NCI-H345 treated with DMSO at 0.1 percent for 48 hours (cell line): ENCODE measurements at regions not wholly inside any gene's neighbourhood (a gene's known extent, or its start where the extent isn't known, plus 50 kb on each side); places are given as distances from the start of the nearest gene placed in this dataset.
A peak's percentile ranks its signal among the peaks of the same experiment; 100 is the strongest.

Experiments
- DNase-seq: peaks from one replicate; lab custom pipeline; 2025; ENCODE audit not compliant: unreplicated experiment; lab: John Stamatoyannopoulos, UW

DNA sequence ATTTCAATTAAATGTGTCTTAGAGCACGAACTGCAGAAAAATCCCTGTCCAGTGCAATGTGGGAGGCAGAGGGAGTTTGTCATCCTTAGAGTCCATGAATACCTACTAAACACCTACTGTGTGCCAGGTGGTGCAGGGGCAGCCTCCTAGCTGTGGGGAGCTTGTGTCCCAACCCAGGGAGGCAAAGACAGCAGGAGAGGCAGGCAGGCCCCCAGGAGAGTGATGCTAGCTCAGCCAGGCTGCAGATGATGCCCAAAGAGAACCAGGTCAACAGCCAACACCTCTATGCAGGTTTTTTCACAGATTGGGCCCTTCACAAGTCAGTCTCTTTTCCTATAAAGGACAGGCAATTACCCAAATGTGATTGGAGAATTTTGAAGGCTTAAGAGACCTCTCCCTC is 108.2 kb upstream of the UQCRFS1 start:
- no peak for DNase-seq

- DNase-seq, result no peak
Observed at GRCh38 chr19:29323021-29323430, 110.1 kb upstream of the UQCRFS1 start.

- DNase-seq, result no peak
Observed at GRCh38 chr19:29323440-29324290, 110.7 kb upstream of the UQCRFS1 start.

DNA sequence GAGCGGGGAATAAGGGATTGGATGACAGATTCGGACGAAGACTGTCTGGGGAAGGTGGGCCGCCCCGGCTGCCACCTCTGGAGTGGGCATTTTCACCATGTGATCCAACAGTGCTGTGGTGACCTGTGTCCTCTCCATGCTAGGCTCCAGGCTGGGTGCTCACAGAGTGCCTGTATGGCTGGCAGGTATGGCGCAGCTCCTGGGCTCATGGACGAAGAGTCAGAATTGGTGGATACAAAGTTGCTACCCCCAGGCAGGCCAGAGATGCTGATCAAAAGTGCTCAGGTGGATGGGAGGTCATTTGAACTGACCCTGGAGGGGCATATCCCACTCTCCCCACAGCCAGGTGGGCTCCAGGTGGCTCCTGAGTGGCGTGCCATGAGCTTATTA is 111.3 kb upstream of the UQCRFS1 start:
- no peak for DNase-seq

DNA sequence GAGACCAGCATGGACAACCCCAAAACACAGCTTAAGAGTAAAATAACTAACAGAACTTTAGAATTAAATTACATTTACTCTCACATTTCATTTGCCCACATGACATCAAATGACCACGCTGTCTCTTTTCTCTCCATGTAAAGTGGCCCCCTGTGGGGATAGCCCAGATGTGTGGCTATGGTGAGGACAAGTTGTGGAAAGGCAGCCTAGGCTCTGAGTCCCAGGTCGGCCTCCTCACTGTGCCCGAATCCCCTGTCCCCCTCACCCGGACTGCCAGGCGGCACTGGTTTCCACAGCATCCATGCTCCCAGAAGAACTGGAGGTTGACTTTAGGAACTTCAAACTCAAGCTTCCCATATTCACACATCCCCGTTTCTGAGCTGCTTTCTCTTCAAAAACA is 111.8 kb upstream of the UQCRFS1 start:
- no peak for DNase-seq

- DNase-seq, result no peak
Observed at GRCh38 chr19:29325241-29325975, 112.5 kb upstream of the UQCRFS1 start.

DNA sequence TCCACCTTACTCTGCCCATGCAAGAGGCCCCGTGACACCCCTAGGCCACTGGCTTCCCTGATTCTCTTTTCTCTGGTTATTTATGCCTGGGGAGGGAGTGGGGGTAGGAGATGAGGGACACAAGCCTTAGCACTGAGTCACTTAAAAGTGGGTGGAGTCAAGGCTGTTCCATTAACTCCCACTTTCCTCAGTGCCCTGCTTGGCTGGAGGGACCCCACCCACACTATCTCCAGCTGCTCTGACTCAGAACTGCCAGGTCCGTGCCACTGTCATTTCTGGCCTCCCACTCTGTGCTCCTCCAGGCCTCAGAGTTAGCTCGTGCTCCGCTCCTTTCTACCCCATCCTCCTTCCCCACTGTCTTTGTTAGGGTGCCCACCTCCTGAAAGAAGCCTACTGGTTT is 113.4 kb upstream of the UQCRFS1 start:
- DNase-seq, result no peak

DNA sequence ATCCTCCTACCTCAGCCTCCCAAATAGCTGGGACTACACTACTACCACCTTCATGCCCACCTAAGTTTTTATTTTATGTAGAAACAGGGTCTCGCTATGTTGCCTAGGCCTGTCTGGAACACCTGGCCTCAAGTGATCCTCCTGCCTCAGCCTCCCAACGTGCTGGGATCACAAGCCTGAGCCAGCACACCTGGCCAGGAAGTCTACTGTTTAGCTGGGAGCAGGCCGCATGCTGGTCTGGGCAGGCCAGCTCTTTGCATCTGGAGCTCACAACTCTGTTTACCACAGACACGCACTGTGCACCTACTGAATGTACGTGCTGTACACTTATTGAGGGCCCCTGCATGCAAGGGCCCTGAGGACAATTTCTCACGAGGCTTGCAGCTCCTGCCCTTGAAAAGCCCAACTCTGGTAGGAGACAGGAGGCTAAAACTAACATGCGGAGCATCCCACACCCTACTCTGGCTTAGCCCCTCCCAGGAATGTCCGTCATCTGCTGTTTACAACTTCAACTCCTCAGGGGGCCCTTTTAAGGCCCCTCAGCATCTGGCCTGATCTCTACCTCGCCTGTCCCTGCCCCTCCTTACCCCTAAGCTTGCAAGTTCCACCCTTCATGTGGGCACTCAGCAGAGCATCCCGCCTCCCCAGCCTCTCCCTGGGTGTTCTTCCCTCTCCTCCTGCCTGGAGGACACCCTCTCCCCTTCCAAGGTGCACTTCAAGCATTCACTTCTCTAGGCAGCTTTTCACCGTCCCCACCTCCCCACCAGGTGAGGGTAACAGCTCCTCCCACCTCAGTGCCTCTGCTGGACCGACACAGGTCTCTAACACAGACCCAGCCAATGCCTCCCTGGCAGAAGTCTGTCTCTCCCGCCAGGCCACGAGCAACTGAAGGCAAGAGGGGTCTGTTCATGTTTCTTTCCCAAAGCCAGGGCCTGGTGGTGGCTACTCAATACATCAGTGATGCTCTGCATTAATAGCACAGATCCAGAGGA is 114.2 kb upstream of the UQCRFS1 start:
- peak; percentile 99 for DNase-seq

GRCh38 chr19:29328586-29328985 is 115.6 kb upstream of the UQCRFS1 start:
- DNase-seq, result no peak

GRCh38 chr19:29329460-29330134 is 116.6 kb upstream of the UQCRFS1 start:
- DNase-seq, result no peak

GRCh38 chr19:29336425-29336824 is 123.5 kb upstream of the UQCRFS1 start:
- DNase-seq, result no peak

DNA sequence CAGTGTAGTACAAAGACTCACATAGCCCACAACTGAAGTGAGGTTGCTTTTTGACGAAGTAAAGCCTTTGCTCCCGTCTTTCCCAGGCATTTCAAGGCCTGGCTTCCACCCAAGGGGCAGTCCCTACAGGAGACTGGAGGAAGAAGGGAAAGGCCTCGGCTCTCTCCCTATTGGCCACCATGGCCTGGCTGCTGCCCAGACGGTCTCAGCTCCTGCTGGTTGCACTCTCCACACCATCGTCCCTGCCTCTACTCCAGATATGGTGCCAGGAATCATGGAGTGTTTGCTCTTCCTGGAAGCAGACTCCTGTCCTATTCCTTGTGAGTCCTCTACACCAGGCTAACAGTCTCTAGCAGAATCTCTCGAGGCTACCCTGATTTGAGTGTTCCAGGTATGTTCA is 124.1 kb upstream of the UQCRFS1 start:
- no peak for DNase-seq

GRCh38 chr19:29338480-29338879 is 125.5 kb upstream of the UQCRFS1 start:
- no peak for DNase-seq

- DNase-seq, result no peak
Observed at GRCh38 chr19:29342721-29343120, 129.8 kb upstream of the UQCRFS1 start.

DNA sequence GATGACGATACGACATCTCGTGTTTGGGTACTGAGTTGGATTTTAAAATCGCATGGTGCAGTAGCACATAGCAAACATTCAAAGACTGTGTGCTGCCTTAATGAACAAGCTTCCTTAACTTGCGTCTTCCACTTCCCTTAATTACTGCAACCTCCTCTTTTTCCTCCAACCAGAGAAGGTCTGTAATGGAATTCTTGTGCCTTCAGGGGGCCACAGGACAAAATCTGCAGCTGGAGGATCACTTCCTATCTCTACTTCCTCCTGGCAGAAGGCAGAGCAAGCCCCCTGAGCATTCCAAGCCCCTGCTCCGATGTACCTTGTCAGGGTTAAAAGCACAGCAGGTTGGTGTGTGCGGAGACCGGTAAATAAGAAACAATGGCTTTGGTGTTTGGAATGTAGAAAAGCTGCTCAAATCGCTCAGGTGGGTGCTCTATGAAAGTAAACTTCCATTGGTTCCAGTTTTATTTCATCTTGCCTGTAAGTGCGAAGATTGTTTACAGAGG is 151.3 kb upstream of the UQCRFS1 start:
- DNase-seq, result no peak

DNA sequence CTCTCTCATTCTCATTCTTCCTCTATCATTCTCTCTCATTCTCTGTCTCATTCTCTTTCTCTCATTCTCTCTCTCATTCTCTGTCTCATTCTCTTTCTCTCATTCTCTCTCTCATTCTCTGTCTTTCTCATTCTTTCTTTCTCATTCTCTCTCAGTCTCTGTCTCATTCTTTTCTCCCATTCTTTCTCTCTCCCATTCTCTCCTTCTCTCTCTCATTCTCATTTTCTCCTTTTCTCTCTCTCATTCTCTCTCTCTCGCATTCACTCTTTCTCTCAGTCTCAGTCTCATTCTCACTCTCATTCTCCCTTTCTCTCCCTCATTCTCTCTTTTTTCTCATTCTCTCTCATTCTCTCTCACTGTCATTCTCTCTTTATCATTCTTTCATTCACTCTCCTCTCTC is 152.0 kb upstream of the UQCRFS1 start:
- DNase-seq, result no peak

DNA sequence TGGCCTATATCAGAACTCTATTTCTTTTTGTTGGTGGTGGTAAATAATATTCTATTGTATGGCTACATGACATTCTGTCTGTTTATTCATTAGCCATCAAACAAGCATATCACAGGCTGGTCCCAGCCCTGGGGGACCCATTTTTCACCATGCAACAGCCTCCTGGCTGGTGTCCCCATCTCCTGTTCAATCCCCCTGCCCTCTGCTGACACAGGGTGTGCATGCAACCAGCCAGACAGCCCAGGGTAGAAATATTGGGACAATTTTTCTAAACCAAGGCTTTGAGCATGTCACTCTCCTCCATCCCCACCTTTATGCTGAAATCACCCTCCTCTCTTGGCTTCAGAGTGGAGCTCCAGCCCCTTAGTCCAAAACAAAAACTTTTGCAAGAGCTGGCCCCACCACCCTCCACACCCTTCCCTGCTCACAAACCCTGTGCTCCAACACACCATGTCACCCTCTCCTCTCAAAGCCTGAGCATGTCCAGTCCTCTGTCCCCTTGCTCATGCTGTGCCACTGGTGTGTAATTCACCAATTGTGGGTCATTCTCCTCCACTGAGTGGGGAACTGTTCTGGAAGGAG is 153.0 kb upstream of the UQCRFS1 start:
- DNase-seq, result no peak

DNA sequence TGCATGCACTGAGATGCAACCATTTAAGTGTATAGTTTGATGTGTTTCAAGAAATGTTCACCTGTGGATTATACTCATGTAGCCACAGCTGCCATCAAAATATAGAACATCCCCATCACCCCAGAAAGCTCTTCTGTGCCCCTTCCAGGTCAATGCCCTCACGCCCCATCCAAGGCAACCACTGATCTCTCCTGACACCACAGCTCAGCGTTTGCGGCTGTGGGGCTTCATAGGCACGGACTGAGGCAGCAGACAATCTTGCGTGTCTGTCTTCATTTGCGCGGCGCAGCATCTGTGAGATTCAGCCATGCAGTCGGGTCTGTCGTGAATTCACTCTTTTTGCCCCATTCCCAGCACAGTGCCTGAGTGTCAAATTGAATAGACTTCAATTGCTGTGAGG is 153.8 kb upstream of the UQCRFS1 start:
- DNase-seq, result no peak

DNA sequence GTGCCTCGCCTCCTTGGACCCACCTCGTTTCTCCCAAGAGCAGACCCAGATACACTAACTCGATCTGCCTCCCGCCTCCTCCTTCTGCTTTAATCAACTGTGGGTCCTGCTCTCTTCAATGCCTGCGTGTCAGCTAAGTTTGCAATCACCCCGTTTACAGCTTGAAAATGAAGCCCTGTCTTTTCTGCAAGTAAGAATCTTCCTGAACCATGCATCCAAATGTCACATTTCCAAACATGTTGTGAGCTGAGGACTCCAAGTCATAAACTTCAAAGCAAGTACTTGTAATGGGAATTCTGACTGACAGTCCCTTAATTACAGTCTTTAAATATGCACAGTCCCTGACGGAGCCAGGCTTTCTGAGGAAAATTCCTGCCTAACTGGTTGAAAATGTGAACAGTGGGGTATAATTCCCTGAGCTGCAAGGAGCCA is 154.9 kb upstream of the UQCRFS1 start:
- DNase-seq, result no peak

- DNase-seq, result no peak
Observed at GRCh38 chr19:29370276-29370675, 155.5 kb upstream of the VSTM2B start.
